ENCODE measurements at regions not wholly inside any gene's neighbourhood (a gene's known extent, or its start where the extent isn't known, plus 50 kb on each side); places are given as distances from the start of the nearest gene placed in this dataset.
A peak's percentile ranks its signal among the peaks of the same experiment; 100 is the strongest.

- H2BK20ac ChIP-seq (ENCODE audit: low read length), result peak overlapping the region; percentile 75; the same call in 1 of the 2 replicates
- H2BK120ac ChIP-seq (replicated peaks; ENCODE audit: low read depth, low read length), result peak overlapping the region; percentile 92
- H3K9ac ChIP-seq (replicated peaks in 1 of 4; ENCODE audit: extremely low read depth in 1 of 4, low read depth in 3 of 4, low read length in 3 of 4), result no peak overlapping the region
- H3K56ac ChIP-seq (replicated peaks; ENCODE audit: insufficient read length, low read depth, low read length), result no peak overlapping the region
- no peak overlapping the region for H3K14ac ChIP-seq (ENCODE audit: insufficient read length)
- no peak for DNase-seq (ENCODE audit: low read depth in 1 of 2, low spot score in 2 of 2)
- CTCF ChIA-PET (ENCODE audit: partially characterized antibody), result interaction anchor here (1.1 to 1.2 kb wide), 2 partner anchors 22 to 89 kb away, joined by 3 read pairs; no protein-coding TSS in a partner anchor
- H4K20me1 ChIP-seq (replicated peaks in 1 of 2; ENCODE audit: control insufficient read depth in 1 of 2, insufficient read depth in 2 of 2, low read length in 2 of 2), result no peaks in the 10 kb centered on the region
- POLR2A ChIA-PET (ENCODE audit: partially characterized antibody), result interaction anchor here (0.6 to 2.7 kb wide), 10 partner anchors 9 to 1374 kb away, joined by 3 to 22 read pairs (median 6); no protein-coding TSS in a partner anchor
- H4K91ac ChIP-seq (replicated peaks; ENCODE audit: insufficient read length, low read length), result peak overlapping the region; percentile 86
- H3K4me3 ChIP-seq (ENCODE audit: extremely low read depth in 1 of 4, insufficient read depth in 2 of 4, low read depth in 3 of 4, low read length in 4 of 4), result 0 out of 8 replicates have a peak overlapping the region, but pooled peaks of 1 of the 4 experiments have one; percentile 34
- peaks cover 0 to 17% (median 3%) of the 10 kb centered on the region in 4 experiments; a peak in 3 of 7 replicates for H3K4me1 ChIP-seq (replicated peaks in 1 of 4; ENCODE audit: control insufficient read depth in 3 of 4, insufficient read depth in 4 of 4, low read length in 3 of 4)
- no peaks in the 10 kb centered on the region for H3K23me2 ChIP-seq (ENCODE audit: low read depth, low read length)
- TF ChIP-seq JUND (IDR thresholded peaks at IDR 0.05; ENCODE audit: low read length) (no peak), SP1 (IDR thresholded peaks at IDR 0.05; ENCODE audit: low read depth, low read length) (0 out of 2 replicates have a peak, but pooled peaks have one; percentile 11), RBBP5 (IDR thresholded peaks at IDR 0.05; ENCODE audit: borderline replicate concordance, low read depth, low read length) (no peak)
- peak overlapping the region; percentile 72; the same call in 1 of the 2 replicates for H3K18ac ChIP-seq (ENCODE audit: extremely low read depth, low read length)
- H4K8ac ChIP-seq (ENCODE audit: extremely low read depth, insufficient read depth, low read length), result no peak overlapping the region
- H3K23ac ChIP-seq (ENCODE audit: insufficient read length), result no peak overlapping the region
- H3K4ac ChIP-seq (replicated peaks; ENCODE audit: insufficient read length, low read depth, low read length), result peak overlapping the region; percentile 97
- peak overlapping the region; percentile 87 for H4K5ac ChIP-seq (ENCODE audit: insufficient read length, low read depth, low read length)
- no peak overlapping the region for H3K27ac ChIP-seq (ENCODE audit: low read depth, low read length)
- peaks cover 0 to 7% of the 10 kb centered on the region in 2 experiments; a peak in 2 of 4 replicates for H3K79me2 ChIP-seq (ENCODE audit: control insufficient read depth in 1 of 2, insufficient read depth in 2 of 2, low read length in 2 of 2)
- H2BK15ac ChIP-seq (ENCODE audit: low read length), result no peak overlapping the region
- 77% methylated on average over 5 of the region's 5 CpGs; no CpG with 5 or more reads in 1 of the 2 experiments for WGBS, 2 experiments (ENCODE audit: extremely low coverage in 1 of 2, insufficient coverage in 1 of 2, insufficient read length in 1 of 2, insufficient replicate concordance in 2 of 2, low coverage in 1 of 2, low lambda C conversion rate in 2 of 2, missing lambda C conversion rate in 1 of 2)
- H3K79me1 ChIP-seq (ENCODE audit: low read depth, low read length), result no peaks in the 10 kb centered on the region
- H3K27me3 ChIP-seq (replicated peaks in 1 of 4; ENCODE audit: control insufficient read depth in 3 of 4, extremely low read depth in 1 of 4, insufficient read depth in 3 of 4, low read length in 3 of 4), result no peaks in the 10 kb centered on the region
- peaks cover 0 to 36% (median 1%) of the 10 kb centered on the region in 4 experiments; a peak in 3 of 8 replicates for H3K36me3 ChIP-seq (ENCODE audit: control insufficient read depth in 2 of 4, insufficient read depth in 4 of 4, low read length in 3 of 4)
- no peak overlapping the region; the same call in 1 of the 2 replicates for H2BK5ac ChIP-seq (ENCODE audit: low read depth, low read length)
- peak overlapping the region in 1 of 2 experiments; percentile 64; a peak in 2 of 4 replicates for H3K4me2 ChIP-seq (ENCODE audit: insufficient read depth in 1 of 2, low read depth in 2 of 2, low read length in 2 of 2)
- no peak overlapping the region for H2BK12ac ChIP-seq (ENCODE audit: low read depth, low read length)
- no peak overlapping the region for H2AFZ ChIP-seq (ENCODE audit: low read length)
- H2AK5ac ChIP-seq (ENCODE audit: low read depth, low read length), result no peak overlapping the region
- FAIRE-seq, result no peak
- H3K9me3 ChIP-seq (ENCODE audit: insufficient read depth in 2 of 2, low read depth in 1 of 2, low read length in 1 of 2), result no peaks in the 10 kb centered on the region
Observed at GRCh38 chr13:55652657-55653056, 1488.1 kb upstream of the PRR20A start.

All from H1 (cell line).